M059J (cell line): ENCODE measurements at regions not wholly inside any gene's neighbourhood (a gene's known extent, or its start where the extent isn't known, plus 50 kb on each side); places are given as distances from the start of the nearest gene placed in this dataset.
"Not testable (repeated sequence)": the region's sequence is repeated elsewhere in the genome, so short reads cannot be mapped to it uniquely, and the experiment has no call there.

Experiments
- DNase-seq: peaks from one replicate; pipeline ENCODE4 v3.0.0-alpha.2; 2012; ENCODE audit warnings: low read depth

- no peak for DNase-seq
Observed at GRCh38 chr11:39809833-39810232, 1649.6 kb downstream of the LRRC4C start.

- no peak for DNase-seq
Observed at GRCh38 chr11:39807904-39808303, 1651.5 kb downstream of the LRRC4C start.

- DNase-seq: peak; percentile 8
Observed at GRCh38 chr11:39806652-39807051, 1652.8 kb downstream of the LRRC4C start.

- no peak for DNase-seq
Observed at GRCh38 chr11:39804271-39804670, 1655.2 kb downstream of the LRRC4C start.

- no peak for DNase-seq
Observed at GRCh38 chr11:39786682-39787081, 1672.8 kb downstream of the LRRC4C start.

- DNase-seq: no peak
Observed at GRCh38 chr11:39786281-39786680, 1673.2 kb downstream of the LRRC4C start.

- no peak for DNase-seq
Observed at GRCh38 chr11:39784873-39785272, 1674.6 kb downstream of the LRRC4C start.

GRCh38 chr11:39780131-39780530 is 1679.3 kb downstream of the LRRC4C start:
- no peak for DNase-seq

GRCh38 chr11:39777035-39777434 is 1682.4 kb downstream of the LRRC4C start:
- DNase-seq: no peak

- no peak for DNase-seq
Observed at GRCh38 chr11:39772525-39773137, 1686.8 kb downstream of the LRRC4C start.

- no peak for DNase-seq
Observed at GRCh38 chr11:39768214-39768613, 1691.2 kb downstream of the LRRC4C start.

GRCh38 chr11:39745401-39745800 is 1714.1 kb downstream of the LRRC4C start:
- peak; percentile 69 for DNase-seq

GRCh38 chr11:39741066-39741465 is 1718.4 kb downstream of the LRRC4C start:
- peak; percentile 68 for DNase-seq

- not testable (repeated sequence) for DNase-seq
Observed at GRCh38 chr11:39736351-39736750, 1723.1 kb downstream of the LRRC4C start.

- DNase-seq: no peak
Observed at GRCh38 chr11:39732001-39732400, 1727.5 kb downstream of the LRRC4C start.

- DNase-seq: no peak
Observed at GRCh38 chr11:39725081-39725480, 1734.4 kb downstream of the LRRC4C start.

GRCh38 chr11:39724404-39724803 is 1735.0 kb downstream of the LRRC4C start:
- DNase-seq: no peak

- DNase-seq: no peak
Observed at GRCh38 chr11:39712581-39712980, 1746.9 kb downstream of the LRRC4C start.

- no peak for DNase-seq
Observed at GRCh38 chr11:39690856-39691255, 1768.6 kb downstream of the LRRC4C start.

- DNase-seq: no peak
Observed at GRCh38 chr11:39683951-39684554, 1775.4 kb downstream of the LRRC4C start.

- DNase-seq: no peak
Observed at GRCh38 chr11:39683288-39683950, 1776.0 kb downstream of the LRRC4C start.

GRCh38 chr11:39681428-39681827 is 1778.0 kb downstream of the LRRC4C start:
- DNase-seq: no peak

GRCh38 chr11:39678996-39679395 is 1780.5 kb downstream of the LRRC4C start:
- peak; percentile 77 for DNase-seq
